ENCODE measurements at regions not wholly inside any gene's neighbourhood (a gene's known extent, or its start where the extent isn't known, plus 50 kb on each side); places are given as distances from the start of the nearest gene placed in this dataset.

DNA sequence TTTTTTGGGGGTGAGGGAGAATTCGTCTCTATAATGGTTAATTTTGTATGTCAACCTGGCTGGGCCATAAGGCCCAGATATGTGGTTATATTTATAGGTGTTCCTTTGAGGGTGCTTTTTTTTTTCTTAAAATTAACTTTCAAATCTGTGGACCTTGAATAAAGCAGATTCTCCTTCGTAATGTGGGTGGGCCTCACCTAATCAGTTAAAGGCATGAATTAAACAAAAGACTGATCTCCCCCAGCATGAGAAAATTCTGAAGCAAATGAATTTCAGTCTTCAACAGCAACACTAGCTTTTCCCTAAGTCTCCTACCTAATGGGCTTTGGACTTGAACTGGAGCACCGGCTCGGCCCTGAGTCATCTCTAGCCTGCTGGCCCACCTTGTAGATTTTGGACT is 77.4 kb downstream of the GMNC start:
- TF ChIP-seq, protein P1, sequence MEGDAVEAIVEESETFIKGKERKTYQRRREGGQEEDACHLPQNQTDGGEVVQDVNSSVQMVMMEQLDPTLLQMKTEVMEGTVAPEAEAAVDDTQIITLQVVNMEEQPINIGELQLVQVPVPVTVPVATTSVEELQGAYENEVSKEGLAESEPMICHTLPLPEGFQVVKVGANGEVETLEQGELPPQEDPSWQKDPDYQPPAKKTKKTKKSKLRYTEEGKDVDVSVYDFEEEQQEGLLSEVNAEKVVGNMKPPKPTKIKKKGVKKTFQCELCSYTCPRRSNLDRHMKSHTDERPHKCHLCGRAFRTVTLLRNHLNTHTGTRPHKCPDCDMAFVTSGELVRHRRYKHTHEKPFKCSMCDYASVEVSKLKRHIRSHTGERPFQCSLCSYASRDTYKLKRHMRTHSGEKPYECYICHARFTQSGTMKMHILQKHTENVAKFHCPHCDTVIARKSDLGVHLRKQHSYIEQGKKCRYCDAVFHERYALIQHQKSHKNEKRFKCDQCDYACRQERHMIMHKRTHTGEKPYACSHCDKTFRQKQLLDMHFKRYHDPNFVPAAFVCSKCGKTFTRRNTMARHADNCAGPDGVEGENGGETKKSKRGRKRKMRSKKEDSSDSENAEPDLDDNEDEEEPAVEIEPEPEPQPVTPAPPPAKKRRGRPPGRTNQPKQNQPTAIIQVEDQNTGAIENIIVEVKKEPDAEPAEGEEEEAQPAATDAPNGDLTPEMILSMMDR (IDR thresholded peaks at IDR 0.05), result no peak
- TF ChIP-seq EZH2 (IDR thresholded peaks at IDR 0.05; ENCODE audit: borderline replicate concordance, insufficient read depth, low read depth, low read length, poor library complexity, severe bottlenecking), result no peak
